ENCODE measurements at regions not wholly inside any gene's neighbourhood (a gene's known extent, or its start where the extent isn't known, plus 50 kb on each side); places are given as distances from the start of the nearest gene placed in this dataset.

GRCh38 chr5:31137676-31138075 is 55.8 kb upstream of the CDH6 start:
- no peak for DNase-seq

- DNase-seq, result no peak
Observed at GRCh38 chr5:31135542-31135941, 57.9 kb upstream of the CDH6 start.

GRCh38 chr5:31133488-31133887 is 60.0 kb upstream of the CDH6 start:
- DNase-seq, result no peak

- DNase-seq, result no peak
Observed at GRCh38 chr5:31131381-31131891, 62.0 kb upstream of the CDH6 start.

- no peak for DNase-seq
Observed at GRCh38 chr5:31130676-31131075, 62.8 kb upstream of the CDH6 start.

- no peak for DNase-seq
Observed at GRCh38 chr5:31124651-31125305, 68.7 kb upstream of the CDH6 start.

- DNase-seq, result no peak
Observed at GRCh38 chr5:31124026-31124425, 69.5 kb upstream of the CDH6 start.

- no peak for DNase-seq
Observed at GRCh38 chr5:31122998-31123951, 70.2 kb upstream of the CDH6 start.

- no peak for DNase-seq
Observed at GRCh38 chr5:31121224-31121623, 72.3 kb upstream of the CDH6 start.

GRCh38 chr5:31120642-31120948 is 72.9 kb upstream of the CDH6 start:
- no peak for DNase-seq

GRCh38 chr5:31119938-31120641 is 73.4 kb upstream of the CDH6 start:
- no peak for DNase-seq

GRCh38 chr5:31116466-31117031 is 76.9 kb upstream of the CDH6 start:
- no peak for DNase-seq

- no peak for DNase-seq
Observed at GRCh38 chr5:31114817-31115216, 78.7 kb upstream of the CDH6 start.

- no peak for DNase-seq
Observed at GRCh38 chr5:31113666-31114350, 79.7 kb upstream of the CDH6 start.

GRCh38 chr5:31113101-31113500 is 80.4 kb upstream of the CDH6 start:
- no peak for DNase-seq

GRCh38 chr5:31107091-31107518 is 86.4 kb upstream of the CDH6 start:
- no peak for DNase-seq

- DNase-seq, result no peak
Observed at GRCh38 chr5:31106691-31107090, 86.8 kb upstream of the CDH6 start.

GRCh38 chr5:31106278-31106677 is 87.2 kb upstream of the CDH6 start:
- no peak for DNase-seq

GRCh38 chr5:31104775-31105174 is 88.7 kb upstream of the CDH6 start:
- no peak for DNase-seq

- no peak for DNase-seq
Observed at GRCh38 chr5:31100781-31101310, 92.6 kb upstream of the CDH6 start.

GRCh38 chr5:31100047-31100575 is 93.4 kb upstream of the CDH6 start:
- no peak for DNase-seq

- no peak for DNase-seq
Observed at GRCh38 chr5:31098811-31099210, 94.7 kb upstream of the CDH6 start.

All from NCI-H2029 treated with DMSO at 0.1 percent for 48 hours (cell line).